GM19452 (cell line): ENCODE measurements at regions not wholly inside any gene's neighbourhood (a gene's known extent, or its start where the extent isn't known, plus 50 kb on each side); places are given as distances from the start of the nearest gene placed in this dataset.
"Not testable (repeated sequence)": the region's sequence is repeated elsewhere in the genome, so short reads cannot be mapped to it uniquely, and the experiment has no call there.

ENCODE experiments used
- ATAC-seq: cut with Tn5 transposase; IDR thresholded peaks from one replicate; pipeline ENCODE4 v1.9.1; 2021; ENCODE audit not compliant: unreplicated experiment

DNA sequence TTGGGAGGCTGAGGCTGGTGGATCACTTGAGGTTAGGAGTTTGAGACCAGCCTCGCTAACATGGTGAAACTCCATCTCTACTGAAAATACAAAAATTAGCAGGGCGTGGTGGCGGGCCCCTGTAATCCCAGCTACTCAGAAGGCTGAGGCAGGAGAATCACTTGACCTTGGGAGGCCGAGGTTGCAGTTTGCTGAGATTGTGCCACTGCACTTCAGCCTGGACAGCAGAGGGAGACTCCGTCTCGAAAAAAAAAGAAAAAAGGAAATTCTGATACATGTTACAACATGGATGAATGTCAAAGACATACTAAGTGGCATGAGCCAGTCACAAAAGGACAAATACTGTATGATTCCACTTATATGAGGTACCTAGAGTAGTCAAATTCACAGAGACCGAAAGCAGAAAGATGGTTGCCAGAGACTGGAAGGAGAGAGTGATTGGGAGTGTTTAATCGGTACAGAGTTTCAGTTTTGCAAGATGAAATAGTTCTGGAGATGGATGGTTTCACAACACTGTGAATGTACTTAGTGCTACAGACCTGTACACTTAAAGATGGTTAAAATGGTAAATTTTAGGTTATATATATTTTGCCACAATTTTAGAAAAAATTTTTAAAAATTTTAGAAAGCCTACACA is 92.3 kb downstream of the BLID start:
- ATAC-seq: no peak

DNA sequence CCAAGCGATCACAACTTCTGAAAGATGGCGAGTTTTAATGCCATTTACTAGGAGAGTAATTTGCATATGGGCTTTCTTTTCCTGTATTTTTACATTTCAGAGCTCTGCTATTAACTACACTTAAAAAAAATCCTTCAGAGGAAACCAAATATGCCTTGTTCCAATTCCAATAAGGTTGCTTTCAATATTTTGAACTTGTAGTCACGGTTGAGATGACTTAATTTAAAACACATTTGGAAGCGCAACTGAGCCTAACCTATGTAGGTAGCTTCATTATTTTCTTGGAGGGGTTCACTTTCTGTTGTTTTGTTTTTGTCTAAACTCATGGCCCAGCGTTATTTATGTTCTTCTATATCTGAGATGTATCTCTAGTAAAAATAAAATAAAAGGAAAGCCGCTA is 93.4 kb downstream of the BLID start:
- ATAC-seq: no peak

DNA sequence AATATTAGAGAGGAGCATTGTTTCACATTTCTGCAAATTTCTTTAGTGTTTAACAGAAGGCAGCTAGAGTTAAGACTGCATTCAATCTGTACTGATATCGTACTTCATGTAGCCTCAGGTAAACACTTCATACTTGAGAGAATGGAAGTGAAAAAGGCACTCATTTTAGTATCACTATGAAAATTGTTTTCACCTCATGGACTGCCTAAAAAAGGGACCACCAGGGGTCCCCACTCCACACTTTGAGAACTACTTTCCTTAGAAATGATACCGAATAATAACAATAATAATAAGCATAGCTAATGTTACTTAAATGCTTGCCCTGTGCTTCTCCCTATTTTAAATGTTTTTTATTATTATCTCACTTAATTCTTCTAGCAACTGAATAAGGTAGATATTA is 95.1 kb downstream of the BLID start:
- ATAC-seq: no peak

DNA sequence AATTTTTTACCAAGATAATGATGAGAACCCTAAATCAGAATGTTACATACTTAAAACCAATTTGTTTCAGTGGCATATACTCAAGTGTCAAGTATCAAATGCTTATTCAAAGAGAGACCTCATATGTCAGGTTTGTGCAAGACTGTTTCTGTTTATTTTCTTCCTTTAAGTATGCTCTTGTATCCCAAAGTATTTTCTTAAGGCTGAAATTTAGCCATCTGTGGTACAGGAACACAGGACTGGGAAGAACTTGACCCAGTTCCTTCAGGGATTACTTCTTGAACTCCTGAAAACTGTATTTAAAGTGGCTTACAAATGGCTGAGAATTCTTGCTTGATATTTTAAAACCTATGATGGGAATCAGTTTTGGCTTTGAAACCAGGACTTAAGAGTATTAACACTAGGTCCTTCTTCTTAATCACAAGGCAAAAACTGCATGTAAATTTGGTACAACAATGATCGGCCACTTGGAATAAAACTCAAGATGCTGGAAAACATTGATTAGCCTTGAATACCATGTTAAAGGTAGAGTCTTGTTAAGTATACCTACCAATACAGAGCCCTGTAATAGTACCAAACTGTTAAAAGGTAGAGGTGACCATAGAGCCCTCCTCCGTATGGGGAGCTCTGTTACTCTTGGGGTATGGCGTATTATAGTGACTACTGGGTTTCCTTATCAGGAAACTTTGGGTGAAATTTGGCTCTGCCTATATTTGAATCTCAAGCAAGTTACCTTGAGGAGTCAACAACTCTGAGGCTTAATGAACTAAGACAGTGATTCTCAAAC is 95.9 kb downstream of the BLID start:
- ATAC-seq: no peak

DNA sequence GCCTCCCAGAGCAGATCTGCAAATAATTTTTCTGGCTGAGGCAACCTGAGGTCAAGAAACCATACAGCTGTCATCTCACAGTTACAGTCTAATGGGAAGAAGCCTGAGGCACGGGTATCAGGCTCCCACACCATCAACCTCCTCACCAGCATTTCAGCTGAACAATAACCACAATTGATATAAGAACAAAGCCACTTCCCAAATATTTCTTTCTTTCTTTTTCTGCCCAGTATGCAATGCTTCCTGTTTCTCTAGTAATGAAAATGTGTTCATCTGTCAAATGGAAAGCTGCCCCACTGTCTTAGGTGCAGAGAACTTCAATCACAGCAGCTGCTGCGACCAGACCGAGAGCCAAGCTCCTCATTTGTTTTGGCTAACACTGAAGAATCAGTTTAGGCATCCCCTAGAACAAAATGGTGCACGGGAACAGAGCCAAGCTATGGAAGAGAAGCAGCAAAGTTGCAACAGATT is 108.4 kb downstream of the BLID start:
- ATAC-seq: no peak

DNA sequence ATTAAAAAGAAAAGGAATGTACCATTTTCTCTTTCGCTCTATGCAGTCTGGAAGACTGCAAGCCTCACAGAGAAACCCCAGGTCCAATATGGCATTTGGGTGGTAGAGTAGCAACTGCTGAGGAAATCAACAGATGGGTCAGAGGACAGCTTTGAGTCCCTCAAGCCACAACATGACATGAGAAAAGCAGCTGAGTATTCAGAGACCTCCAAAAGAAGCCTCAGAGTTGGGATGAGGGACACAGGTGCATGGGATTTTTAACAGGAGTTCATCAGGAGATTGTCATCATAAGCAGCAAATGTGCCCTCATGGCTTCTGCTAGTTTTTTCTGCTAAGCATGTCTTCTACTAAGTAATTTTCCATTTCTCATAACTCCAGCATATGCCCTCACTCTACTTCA is 111.6 kb downstream of the BLID start:
- ATAC-seq: no peak

DNA sequence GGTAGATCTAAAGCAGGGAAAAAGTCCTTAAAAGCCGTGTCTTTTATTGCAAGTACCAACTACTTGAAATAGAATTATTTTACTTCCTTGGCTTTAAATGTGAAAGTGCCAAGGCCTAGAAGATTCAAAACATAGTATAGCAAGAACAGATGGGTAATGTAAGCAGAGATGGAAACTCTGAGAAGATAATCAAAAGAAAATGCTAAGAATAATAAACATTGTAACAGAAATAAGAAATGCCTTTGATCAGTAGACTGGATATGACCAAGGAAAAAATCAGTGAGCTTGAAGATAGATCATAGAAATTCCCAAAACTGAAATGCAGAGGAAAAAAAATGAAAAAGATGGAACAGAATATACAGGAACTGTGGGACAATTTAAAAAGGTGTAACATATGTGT is 113.1 kb downstream of the BLID start:
- no peak for ATAC-seq

DNA sequence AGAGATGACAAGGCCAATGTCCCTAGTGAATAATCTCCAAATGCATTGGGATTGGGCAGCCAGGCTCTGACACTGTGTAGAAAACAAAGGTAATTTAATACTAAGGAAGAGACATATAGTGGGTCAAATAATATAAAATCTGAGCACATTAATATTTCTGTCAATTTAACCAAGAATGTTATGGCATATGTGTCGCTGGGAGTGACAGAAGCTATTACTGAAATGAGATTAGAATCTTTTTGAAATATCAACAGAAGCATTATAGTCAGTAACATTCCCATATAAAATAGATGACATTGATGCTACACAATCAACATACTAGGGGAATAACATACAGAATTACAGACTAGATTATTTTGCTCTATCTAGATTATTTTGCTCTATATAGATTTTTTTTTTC is 114.0 kb downstream of the BLID start:
- no peak for ATAC-seq

DNA sequence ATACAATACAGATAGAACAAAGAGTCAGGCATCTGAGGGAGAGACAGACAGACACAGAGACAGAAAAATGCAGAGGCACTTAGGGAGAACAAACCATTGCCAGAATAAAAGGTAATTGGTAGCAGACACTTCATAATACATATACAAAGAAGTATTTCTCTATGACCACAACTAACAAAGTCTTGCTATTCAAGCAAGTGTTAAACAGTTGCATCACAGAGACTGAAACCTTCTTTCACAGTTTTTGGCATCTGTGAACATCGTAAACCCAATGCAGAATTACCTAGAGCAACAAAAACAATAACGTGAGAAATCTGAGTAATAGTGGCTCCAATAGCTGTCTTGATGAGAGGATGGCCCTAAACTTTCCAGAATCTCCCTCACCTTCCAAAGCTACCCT is 116.4 kb downstream of the BLID start:
- ATAC-seq: no peak

DNA sequence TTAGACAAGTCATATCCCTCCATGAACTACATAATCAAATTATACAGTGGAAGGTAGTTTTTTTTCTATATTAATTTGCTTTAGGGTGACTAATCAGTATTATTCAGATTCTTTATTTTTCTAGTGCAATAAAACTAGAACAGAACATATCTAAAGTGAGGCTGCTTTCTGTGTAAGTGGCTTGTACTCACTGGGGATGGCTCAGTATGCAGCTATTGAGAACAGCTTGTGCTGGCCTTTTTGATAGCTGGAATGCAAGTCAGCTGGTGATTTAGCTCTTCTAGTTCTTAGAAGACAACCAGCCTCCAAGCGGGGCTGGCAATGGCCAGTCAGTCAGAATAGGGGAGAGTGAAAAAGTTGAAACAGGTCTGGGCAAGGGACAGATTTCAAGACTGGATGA is 119.4 kb downstream of the BLID start:
- no peak for ATAC-seq

DNA sequence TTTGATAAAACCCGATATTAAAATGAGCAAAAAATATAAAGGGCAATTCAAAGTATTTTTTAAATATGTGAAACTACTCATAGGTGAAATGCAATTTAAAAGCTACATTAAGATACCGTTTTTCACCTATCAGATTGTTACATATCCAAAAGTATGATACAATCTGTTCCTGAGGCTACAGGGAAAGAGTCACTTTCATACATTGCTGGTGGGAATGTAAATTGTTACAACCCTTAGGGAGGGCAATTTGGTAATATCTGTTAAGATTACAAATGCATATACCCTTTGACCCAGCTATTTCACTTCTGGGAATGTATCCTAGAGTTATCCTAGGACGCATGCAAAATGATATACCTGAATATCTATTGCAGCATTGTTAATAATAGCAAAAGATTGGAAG is 132.1 kb downstream of the BLID start:
- no peak for ATAC-seq

DNA sequence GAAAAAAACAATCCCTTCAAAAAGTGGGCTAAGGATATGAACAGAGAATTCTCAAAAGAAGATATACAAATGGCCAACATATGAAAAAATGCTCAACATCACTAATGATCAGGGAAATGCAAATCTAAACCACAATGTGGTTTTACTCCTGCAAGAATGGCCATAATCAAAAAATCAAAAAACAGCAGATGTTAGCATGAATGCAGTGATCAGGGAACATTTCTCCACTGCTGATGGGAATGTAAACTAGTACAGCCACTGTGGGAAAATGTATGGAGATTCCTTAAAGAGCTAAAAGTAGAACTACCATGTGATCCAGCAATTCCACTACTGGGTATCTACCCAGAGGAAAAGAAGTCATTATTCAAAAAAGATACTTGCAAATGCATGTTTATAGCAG is 138.1 kb downstream of the BLID start:
- ATAC-seq: not testable (repeated sequence)

DNA sequence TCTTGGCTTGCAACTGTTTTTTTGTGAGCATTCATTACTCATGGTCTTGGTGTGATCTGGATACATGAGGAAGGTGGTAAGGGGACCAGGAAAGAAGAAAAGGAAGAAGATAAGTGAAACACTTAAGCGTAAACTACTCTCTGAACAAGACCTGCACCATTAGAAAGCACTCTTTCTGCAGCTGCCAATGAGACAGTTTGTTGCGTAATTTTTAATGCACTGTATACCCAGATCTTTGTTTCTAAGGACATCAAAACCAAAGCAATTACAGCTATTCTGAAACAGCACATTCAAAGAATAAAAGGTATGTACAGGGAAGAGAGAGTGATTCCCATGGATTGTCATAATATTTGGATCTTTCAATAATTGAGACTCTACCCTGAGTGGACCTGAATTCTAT is 147.4 kb downstream of the BLID start:
- no peak for ATAC-seq

DNA sequence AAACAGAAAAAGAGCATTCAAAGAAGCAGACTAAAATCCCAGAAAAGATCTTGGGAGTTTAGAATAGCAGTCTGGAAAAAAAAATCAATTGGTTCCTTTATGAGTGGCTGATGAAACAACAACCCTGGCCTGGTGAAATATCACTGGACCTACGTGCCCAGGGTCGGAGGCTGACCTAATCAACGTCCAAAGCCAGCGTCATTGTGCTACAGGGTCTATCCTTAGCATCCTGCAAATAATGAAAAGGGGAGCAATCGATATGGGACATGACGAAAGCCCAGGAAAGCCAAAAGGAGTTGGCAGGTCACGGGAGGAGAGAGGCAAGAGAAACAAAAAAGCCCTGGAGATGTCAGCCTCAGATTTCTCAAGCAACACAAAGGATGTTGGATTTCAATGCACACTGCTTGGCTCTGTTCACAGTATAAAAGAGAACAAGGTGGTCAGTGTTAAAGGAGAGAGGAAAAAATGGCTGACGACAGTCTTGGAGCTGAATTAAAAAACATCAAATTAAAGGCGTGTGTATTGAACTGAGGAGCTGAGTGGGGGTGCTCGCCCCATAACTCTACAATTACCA is 148.8 kb downstream of the BLID start:
- ATAC-seq: no peak

DNA sequence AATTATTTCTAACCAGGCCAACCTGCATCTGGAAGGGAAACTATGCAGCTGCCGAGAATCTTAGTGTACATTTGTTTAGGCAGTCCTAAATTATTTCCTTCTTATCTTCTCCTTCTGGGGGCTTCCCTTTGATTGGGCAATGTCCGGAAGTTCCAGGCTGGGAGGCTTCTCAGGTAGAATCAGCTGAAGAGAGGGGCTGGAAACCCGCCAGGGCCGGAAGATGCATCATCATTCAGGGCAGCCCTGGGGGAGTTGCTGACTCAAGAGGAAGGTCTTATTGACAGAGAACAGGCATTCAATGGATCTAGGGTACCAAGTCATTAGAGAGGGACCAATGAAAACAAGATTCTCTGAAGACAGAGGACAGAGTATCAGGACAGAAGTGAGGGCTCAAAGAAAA is 150.7 kb downstream of the BLID start:
- no peak for ATAC-seq

DNA sequence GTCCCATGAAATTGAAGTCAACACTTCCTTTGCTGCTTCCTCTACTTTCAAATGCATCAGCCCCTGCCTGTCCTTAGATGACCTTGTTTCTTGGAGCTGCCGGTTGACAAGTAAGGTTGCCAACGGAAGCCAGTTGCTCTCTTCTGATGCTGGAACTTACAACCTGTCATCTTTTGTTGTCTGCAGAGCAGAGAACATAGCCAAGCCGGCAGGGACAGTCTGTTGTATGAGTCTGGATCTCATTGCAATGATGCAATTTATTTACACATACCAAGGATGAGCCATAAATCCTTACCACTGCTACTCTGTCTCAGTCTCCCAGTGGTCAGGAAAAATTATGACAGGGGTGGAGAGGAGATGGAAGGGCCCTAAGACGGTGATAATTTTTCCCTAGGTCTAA is 151.4 kb downstream of the BLID start:
- no peak for ATAC-seq

DNA sequence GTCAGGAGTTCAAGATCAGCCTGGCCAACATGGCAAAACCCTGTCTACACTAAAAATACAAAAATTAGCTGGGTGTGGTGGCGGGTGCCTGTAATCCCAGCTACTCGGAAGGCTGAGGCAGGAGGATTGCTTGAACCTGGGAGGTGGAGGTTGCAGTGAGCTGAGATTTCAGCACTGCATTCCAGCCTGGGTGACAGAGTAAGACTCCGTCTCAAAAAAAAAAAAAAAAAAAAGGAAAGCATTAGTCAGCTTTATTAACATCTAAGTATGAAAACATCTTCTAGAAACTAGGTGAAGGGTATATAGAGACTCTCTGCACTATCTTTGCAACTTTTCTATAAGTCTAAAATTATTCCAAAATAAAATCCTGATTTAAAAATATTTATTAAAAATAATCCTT is 152.2 kb downstream of the BLID start:
- ATAC-seq: not testable (repeated sequence)

DNA sequence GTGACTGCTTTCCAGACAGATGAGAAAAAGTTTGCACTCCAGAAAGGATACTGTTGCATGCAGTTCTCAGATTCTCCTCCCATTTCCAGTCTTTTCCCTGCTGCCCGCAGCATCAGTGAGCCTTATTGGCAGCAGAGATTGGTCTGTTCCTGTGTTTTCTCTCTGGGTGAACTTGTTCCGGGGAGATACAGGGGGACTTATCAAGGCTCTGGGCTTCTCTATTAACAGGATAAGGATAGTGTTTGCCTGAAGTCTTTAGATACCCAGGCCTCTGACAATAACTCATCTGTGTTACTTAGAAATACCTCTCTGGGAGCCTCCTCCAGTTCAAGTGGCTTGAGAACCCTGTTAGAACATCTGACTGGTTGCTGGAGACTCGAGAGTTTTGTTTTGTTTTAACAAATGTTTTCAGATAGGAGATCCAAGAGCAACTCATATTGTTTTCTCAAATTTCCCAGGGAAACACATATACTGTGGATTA is 154.7 kb downstream of the BLID start:
- no peak for ATAC-seq

DNA sequence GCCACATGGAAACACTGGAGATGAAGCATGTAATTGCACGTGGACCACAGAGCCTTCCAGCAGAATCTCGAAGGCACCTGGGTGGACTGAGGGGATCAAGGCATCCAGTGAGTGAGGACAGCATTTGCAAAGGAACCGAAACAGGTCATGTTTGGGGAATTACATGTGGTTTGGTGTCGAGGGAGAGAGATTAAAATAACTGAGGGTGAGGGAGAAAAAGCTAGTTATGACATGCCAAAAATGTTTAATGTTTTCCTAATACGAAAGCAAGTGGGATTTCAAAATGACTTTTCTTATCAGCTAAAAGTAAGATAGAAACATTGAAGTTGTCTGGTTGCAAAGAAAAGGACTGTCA is 157.1 kb downstream of the BLID start:
- ATAC-seq: no peak

DNA sequence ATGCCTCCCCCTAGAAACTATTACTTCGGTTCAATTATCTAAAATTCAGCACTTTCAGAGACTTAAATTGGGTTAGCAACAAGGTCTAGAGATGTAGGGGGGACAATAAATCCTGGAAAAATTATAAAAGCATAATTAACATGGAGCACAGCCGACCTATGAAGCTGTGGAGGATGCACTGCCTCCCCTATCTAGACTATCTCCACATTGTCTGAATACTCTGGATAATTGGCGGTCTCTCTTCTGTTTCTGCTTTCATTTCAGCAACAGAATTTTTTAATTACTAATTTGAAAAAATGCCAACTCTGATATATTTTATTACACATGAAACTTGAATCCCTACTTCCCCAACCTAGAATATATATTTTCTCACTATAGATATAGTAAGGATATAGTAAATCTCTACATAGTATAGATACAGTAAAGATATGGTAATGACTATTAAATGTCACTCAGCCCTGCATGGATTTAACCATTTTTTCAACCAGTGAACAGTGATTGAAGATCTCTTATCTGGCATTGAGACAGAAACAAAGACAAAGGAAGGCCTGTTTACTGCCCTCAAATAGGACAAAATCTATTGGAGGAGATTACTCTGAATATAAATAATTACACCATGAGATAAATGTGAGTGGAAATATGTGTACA is 157.6 kb downstream of the BLID start:
- no peak for ATAC-seq

DNA sequence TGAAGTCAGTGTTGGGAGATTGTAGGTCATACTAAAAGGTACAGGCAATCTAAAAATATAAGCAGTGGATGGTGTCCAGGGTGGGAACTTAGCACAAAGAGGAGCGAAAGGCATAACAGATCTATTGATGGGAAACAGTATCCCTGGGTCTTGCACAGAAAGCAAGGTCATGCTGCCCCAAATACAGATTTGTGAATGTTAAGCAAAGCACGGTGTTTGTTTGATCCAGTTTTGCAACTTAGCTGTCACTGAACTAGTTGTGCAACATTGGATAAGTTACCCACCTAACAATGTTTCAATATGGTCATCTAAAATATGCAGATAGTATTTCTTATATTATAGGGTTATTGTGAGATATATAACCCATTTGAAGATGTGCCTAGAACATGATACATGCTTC is 162.9 kb downstream of the BLID start:
- ATAC-seq: no peak

DNA sequence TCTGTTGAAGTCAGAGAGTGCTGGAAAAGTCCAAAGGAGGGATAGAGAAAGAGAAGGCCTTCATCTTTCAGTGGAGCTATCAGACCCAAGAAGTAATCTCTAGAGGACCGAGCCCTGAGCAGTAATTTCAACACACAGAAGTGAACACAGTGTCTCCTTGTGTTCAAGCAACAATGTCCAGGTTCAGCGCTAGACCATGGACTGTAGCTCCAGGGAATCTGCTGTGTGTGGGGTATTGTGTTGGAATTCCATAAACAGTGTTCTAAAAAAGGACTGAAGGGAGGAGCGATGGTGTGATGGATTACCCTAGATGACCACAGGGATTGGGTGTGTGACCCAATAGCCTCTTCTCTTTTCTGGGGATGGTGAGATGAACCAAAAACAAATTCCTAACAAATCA is 165.9 kb downstream of the BLID start:
- no peak for ATAC-seq
